WI38 (cell line): ENCODE measurements at regions not wholly inside any gene's neighbourhood (a gene's known extent, or its start where the extent isn't known, plus 50 kb on each side); places are given as distances from the start of the nearest gene placed in this dataset.

Source experiments
- H3K4me3 ChIP-seq: 2 replicates; pipeline ENCODE4 v1.5.1; 2011; ENCODE audit warnings: low read depth, mild to moderate bottlenecking, control low read depth, low read length
- TF ChIP-seq, protein P1 (sequence below): IDR thresholded peaks from 2 replicates; pipeline ENCODE4 v1.5.1; 2012; ENCODE audit warnings: low read depth, mild to moderate bottlenecking, control low read depth, low read length

DNA sequence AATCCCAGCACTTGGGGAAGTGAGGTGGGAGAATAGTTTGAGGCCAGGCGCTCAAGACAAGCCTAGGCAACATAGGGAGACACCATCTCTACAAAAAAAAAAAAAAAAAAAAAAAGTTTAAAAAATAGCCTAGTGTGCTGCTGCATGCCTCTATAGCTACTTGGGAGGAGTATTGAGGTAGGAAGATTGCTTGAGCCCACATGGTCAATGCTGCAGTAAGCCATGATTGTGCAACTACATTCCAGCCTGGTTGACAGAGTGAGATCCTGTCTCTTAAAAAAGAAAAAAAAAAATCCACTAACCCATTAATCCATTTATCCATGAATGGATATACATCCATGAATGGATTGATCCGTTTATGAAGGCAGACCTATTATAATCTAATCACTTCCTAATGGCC lies 1064.6 kb upstream of the EYS start:
- no peak overlapping the region for H3K4me3 ChIP-seq
- TF ChIP-seq, protein P1, sequence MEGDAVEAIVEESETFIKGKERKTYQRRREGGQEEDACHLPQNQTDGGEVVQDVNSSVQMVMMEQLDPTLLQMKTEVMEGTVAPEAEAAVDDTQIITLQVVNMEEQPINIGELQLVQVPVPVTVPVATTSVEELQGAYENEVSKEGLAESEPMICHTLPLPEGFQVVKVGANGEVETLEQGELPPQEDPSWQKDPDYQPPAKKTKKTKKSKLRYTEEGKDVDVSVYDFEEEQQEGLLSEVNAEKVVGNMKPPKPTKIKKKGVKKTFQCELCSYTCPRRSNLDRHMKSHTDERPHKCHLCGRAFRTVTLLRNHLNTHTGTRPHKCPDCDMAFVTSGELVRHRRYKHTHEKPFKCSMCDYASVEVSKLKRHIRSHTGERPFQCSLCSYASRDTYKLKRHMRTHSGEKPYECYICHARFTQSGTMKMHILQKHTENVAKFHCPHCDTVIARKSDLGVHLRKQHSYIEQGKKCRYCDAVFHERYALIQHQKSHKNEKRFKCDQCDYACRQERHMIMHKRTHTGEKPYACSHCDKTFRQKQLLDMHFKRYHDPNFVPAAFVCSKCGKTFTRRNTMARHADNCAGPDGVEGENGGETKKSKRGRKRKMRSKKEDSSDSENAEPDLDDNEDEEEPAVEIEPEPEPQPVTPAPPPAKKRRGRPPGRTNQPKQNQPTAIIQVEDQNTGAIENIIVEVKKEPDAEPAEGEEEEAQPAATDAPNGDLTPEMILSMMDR = no peak

DNA sequence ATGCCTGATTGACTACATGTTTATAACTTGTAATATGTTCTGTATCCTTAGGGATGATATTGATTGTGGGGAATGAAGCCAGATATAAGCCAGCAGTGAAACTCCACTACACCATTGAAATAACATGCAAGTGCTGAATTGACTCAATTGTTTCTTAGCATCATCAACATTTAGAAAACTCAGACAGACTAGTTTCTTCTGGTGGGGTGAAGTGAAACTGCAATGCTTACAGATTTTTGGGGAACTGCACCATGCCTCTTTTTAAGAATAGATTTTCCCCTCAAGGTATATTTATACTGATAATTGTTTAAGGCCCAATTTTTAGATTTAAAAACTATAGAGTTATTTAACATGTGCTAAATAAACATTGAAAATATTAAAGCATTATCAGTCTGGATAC lies 1044.6 kb upstream of the EYS start:
- no peak overlapping the region for H3K4me3 ChIP-seq
- TF ChIP-seq, protein P1 = no peak

DNA sequence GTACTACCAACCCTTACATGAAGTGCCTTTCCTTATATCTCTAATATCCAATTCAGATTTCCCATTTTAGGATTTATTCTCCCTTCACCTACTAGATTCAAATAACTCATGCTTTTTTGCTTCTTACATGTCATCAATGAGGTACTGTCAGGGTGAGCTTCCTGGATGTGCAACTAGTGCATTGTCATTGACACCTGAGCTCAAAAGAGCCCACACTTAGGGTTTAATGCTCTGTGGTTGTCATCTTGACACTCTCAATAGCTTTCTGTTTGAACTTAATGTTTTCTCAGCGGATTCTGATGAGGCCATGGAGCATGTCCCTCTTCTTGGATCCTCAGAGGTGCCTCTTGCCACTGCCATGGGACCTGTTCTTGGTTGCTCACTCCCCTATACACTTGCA lies 1033.3 kb upstream of the EYS start:
- H3K4me3 ChIP-seq = no peak overlapping the region
- TF ChIP-seq, protein P1 = no peak

DNA sequence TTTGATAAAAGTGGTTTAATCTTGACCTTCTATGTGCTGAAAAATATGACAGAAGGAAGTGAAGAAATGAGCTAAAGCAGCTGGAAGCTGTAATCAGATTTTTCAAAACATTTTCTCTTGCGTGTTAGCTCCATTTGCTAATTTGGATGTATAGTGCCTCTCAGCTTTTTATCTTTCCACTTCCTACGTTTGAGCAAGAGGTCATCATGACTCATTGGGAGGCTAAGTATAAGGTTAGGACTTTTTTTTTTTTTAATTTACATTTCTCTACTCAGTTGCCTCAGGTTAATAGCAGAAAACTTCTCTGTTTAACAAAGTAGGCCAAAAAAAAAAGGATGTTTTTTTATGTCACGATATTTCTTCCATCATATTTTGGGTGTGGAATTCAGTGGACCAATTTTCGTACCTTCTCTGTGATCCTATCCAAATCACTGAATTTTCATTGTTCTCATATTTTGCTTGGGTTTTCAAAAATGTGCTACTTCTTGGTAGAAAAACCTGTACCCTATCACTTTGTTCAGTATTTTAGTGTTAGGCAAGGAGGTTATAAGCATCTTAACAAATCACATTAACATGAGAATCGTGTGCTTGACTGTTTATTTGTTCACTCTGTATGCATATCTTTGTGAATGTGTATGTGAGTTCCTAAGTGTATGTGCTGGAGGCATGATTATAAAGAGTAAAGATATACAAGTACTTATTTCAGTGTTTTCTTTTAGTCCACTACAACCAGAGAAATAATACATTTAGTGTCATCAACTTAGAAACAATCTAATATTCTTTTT lies 1028.3 kb upstream of the EYS start:
- TF ChIP-seq, protein P1 = no peak
- no peak overlapping the region for H3K4me3 ChIP-seq

DNA sequence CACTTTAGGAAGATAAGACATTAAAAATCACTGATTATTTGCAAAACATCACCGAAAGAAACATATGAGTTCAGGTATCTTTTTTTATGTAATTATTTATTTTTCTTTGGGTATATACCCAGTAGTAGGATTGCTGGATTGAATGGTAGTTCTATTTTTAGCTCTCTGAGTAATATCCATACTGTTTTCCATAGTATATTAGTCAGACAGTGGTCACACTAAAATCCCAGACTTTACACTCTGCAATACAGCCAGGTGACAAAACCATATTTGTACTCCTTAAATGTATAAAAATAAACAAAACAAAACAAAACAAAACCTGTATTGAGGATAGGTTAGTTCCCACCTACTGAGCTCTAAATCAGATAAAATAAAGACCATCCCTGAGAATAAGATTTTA lies 1024.3 kb upstream of the EYS start:
- H3K4me3 ChIP-seq = no peak overlapping the region
- TF ChIP-seq, protein P1 = no peak

DNA sequence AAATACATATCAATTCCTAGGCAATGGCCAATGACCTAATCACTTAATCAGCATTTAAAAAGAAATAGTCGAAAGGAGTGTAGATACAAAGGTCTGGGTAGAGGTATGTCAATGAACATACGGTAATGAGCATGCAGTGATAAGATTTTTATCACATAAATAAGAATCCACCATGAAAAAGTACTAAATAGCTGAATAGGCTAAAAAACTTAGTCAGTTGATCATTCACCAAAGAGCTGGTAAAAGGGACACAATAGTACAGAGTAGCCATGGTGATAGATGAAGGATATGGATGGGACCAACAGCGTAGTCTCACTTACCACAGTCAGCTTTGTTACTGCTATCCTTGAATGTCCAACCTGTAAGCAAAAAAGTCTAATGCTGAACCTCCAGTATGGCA lies 1018.6 kb upstream of the EYS start:
- TF ChIP-seq, protein P1 = no peak
- H3K4me3 ChIP-seq = no peak overlapping the region

DNA sequence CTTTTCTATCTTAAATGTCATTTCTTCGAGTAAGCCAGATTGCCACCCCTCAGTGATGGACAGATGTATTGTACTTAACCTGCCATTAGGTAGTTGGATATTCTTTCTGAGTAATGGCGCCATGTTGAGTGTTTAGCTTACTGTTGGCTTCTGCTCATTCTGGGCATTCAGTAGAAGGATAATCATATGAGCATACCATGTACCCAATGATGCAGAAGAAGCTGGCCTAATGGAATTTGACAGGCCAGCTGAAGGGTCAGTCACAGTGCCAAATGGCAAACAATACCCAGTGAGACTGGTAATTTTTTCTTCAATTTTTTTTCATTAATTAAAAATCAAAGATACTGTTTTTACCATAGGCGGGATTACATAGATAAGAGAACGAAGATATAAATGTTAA lies 1010.8 kb upstream of the EYS start:
- no peak overlapping the region for H3K4me3 ChIP-seq
- TF ChIP-seq, protein P1 = no peak
